MM.1S (cell line): ENCODE measurements at regions not wholly inside any gene's neighbourhood (a gene's known extent, or its start where the extent isn't known, plus 50 kb on each side); places are given as distances from the start of the nearest gene placed in this dataset.

ENCODE experiments used
- DNase-seq: peaks from one replicate; pipeline ENCODE4 v3.0.0-alpha.2; 2015
- H2AFZ ChIP-seq: fragments of 300-600 bp; sonication (generic); 2 replicates; pipeline ENCODE4 v1.6.0; 2016; ENCODE audit warnings: antibody characterized with exemption, low read length
- H3F3A ChIP-seq: fragments of 300-600 bp; sonication (generic); 2 replicates; pipeline ENCODE4 v1.6.1; 2016; ENCODE audit warnings: mild to moderate bottlenecking, antibody characterized with exemption, low read length, moderate library complexity, mixed read lengths; ENCODE audit not compliant: insufficient read depth
- H3K27ac ChIP-seq: fragments of 300-600 bp; sonication (generic); 2 replicates; pipeline ENCODE4 v1.5.1; 2016; ENCODE audit warnings: mild to moderate bottlenecking, low read length
- H3K27me3 ChIP-seq: fragments of 300-600 bp; sonication (generic); replicated peaks from 2 replicates; pipeline ENCODE4 v1.6.0; 2016; ENCODE audit warnings: low read length; ENCODE audit not compliant: insufficient read depth
- H3K36me3 ChIP-seq: fragments of 300-600 bp; sonication (generic); replicated peaks from 2 replicates; pipeline ENCODE4 v1.6.1; 2016; ENCODE audit warnings: mild to moderate bottlenecking, low read length, mixed read lengths; ENCODE audit not compliant: insufficient read depth
- H3K4me1 ChIP-seq: fragments of 300-600 bp; sonication (generic); 2 replicates; pipeline ENCODE4 v1.6.1; 2016; ENCODE audit warnings: low read length, mixed read lengths
- H3K4me2 ChIP-seq: fragments of 300-600 bp; sonication (generic); 2 replicates; pipeline ENCODE4 v1.6.0; 2016; ENCODE audit warnings: low read depth, low read length
- H3K4me3 ChIP-seq: fragments of 300-600 bp; sonication (generic); 2 replicates; pipeline ENCODE4 v1.5.1; 2016; ENCODE audit warnings: low read length, mixed read lengths
- H3K79me2 ChIP-seq: fragments of 300-600 bp; sonication (generic); 2 replicates; pipeline ENCODE4 v1.6.1; 2016; ENCODE audit warnings: mixed run types, low read length, mixed read lengths
- H3K9ac ChIP-seq: fragments of 300-600 bp; sonication (generic); 2 replicates; pipeline ENCODE4 v1.6.1; 2016; ENCODE audit warnings: low read length, mixed read lengths
- H3K9me2 ChIP-seq: fragments of 300-600 bp; sonication (generic); replicated peaks from 2 replicates; pipeline ENCODE4 v1.6.1; 2016; ENCODE audit warnings: mild to moderate bottlenecking, low read length, mixed read lengths; ENCODE audit not compliant: insufficient read depth
- H3K9me3 ChIP-seq: fragments of 300-600 bp; sonication (generic); replicated peaks from 2 replicates; pipeline ENCODE4 v1.6.1; 2016; ENCODE audit warnings: mild to moderate bottlenecking, low read length, mixed read lengths; ENCODE audit not compliant: insufficient read depth
- H4K20me1 ChIP-seq: fragments of 300-600 bp; sonication (generic); 2 replicates; pipeline ENCODE4 v1.6.1; 2016; ENCODE audit warnings: mild to moderate bottlenecking, low read length, moderate library complexity, mixed read lengths; ENCODE audit not compliant: insufficient read depth
- EZH2 ChIP-seq: fragments of 300-600 bp; sonication (generic); optimal IDR thresholded peaks from 2 replicates; pipeline ENCODE3; 2017; ENCODE audit warnings: low read depth, mild to moderate bottlenecking, antibody characterized with exemption, low read length, mixed read lengths
- EZH2phosphoT487 ChIP-seq: fragments of 300-600 bp; sonication (generic); IDR thresholded peaks from 2 replicates; pipeline ENCODE4 v1.6.1; 2018; ENCODE audit warnings: antibody characterized with exemption, low read length
- TF ChIP-seq, protein P1 (sequence below): fragments of 300-600 bp; sonication (generic); IDR thresholded peaks from 2 replicates; pipeline ENCODE4 v1.5.1; 2016; ENCODE audit warnings: antibody characterized with exemption, low read length, mixed read lengths

DNA sequence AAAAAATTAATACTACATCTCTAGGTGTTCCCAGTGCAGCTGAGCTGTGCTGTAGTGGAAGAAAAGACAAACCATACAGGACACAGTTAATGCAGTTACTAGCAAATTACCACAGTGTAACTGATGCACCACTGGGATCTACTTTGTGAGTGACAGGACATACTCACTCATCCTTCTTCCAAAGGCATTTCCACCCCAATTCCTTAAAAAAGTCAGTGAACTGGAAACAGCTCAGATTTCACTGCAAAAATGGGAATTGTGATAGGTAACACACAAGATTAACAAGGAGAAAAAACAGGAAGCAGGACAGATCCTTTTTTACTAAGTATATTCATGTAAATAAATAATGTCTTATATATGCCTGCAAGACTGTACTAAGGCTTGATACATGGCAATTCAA, 109.6 kb downstream of the DMAC1 start:
- Histone ChIP-seq H3K9me3 (no peaks in the 10 kb centered on the region), H3K4me3 (no peak overlapping the region), H3K9me2 (no peaks in the 10 kb centered on the region), H3K27ac (no peak overlapping the region), H3K27me3 (no peaks in the 10 kb centered on the region), H4K20me1 (no peaks in the 10 kb centered on the region), H3K36me3 (no peaks in the 10 kb centered on the region), H2AFZ (no peak overlapping the region), H3F3A (no peaks in the 10 kb centered on the region), H3K79me2 (no peaks in the 10 kb centered on the region), H3K4me2 (no peak overlapping the region), H3K4me1 (no peaks in the 10 kb centered on the region), H3K9ac (no peak overlapping the region)
- no peak for DNase-seq
- TF ChIP-seq EZH2phosphoT487, result no peak
- TF ChIP-seq, protein P1, sequence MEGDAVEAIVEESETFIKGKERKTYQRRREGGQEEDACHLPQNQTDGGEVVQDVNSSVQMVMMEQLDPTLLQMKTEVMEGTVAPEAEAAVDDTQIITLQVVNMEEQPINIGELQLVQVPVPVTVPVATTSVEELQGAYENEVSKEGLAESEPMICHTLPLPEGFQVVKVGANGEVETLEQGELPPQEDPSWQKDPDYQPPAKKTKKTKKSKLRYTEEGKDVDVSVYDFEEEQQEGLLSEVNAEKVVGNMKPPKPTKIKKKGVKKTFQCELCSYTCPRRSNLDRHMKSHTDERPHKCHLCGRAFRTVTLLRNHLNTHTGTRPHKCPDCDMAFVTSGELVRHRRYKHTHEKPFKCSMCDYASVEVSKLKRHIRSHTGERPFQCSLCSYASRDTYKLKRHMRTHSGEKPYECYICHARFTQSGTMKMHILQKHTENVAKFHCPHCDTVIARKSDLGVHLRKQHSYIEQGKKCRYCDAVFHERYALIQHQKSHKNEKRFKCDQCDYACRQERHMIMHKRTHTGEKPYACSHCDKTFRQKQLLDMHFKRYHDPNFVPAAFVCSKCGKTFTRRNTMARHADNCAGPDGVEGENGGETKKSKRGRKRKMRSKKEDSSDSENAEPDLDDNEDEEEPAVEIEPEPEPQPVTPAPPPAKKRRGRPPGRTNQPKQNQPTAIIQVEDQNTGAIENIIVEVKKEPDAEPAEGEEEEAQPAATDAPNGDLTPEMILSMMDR, result no peak
- no peak for TF ChIP-seq EZH2

DNA sequence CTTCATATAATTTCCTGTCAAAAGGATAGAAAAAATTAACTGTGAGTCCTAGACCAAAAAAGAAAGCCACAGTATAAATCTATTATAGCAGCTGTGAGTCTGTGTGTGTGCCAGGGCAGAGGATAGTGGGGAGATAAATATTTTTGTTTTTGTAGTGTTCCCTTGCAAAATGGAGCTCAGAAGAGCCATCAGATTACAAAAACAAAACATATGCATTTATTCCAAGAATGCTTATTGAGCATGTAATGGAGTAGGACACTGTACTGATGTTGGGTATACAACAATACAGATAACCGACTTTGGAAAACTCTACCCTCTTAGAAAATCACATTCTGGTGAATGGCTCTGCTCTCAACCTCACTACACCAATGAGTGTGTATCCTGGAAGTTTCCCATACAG, 111.0 kb downstream of the DMAC1 start:
- DNase-seq, result no peak
- no peak overlapping the region for H3K4me2 ChIP-seq
- TF ChIP-seq EZH2phosphoT487, result no peak

DNA sequence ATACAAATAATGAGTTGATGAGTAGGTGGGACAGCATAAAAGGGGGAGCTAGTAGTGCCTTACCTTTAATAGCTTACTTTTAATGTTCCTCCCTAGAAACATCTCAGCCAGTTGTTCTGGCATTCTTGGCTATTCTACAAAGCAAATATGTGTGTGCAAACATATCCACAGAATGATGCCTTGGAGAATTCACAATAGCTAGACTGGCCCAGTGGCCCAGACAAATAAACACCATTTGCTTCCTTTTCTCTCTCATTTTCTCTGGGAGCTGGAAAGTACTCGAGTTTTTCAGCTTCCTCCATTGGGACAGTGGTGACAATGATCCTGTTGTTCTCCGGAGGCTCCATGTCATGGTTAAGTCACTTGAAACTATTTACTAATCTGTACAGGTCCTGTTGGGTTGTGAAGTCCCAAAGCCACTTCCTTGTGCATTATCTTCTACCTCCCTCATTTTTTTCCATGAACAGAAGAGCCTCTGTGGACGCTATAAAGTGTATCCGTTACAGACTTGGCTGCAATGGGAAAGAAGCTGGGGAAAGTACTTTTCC, 122.9 kb downstream of the DMAC1 start:
- no peaks in the 10 kb centered on the region for H3K9me3 ChIP-seq
- H3K27ac ChIP-seq, result no peak overlapping the region
- no peaks in the 10 kb centered on the region for H4K20me1 ChIP-seq
- H3K4me2 ChIP-seq, result no peak overlapping the region
- no peaks in the 10 kb centered on the region for H3K79me2 ChIP-seq
- H3K4me1 ChIP-seq, result no peaks in the 10 kb centered on the region
- no peak for DNase-seq
- no peak overlapping the region for H3K9ac ChIP-seq
- H3K9me2 ChIP-seq, result no peaks in the 10 kb centered on the region
- no peaks in the 10 kb centered on the region for H3K27me3 ChIP-seq
- H3K36me3 ChIP-seq, result no peaks in the 10 kb centered on the region
- H3K4me3 ChIP-seq, result no peak overlapping the region
- TF ChIP-seq EZH2phosphoT487 (no peak), EZH2 (no peak)
- TF ChIP-seq, protein P1, result no peak
- H2AFZ ChIP-seq, result no peak overlapping the region
- no peaks in the 10 kb centered on the region for H3F3A ChIP-seq

More for the DNA sequence above, 111.0 kb downstream of the DMAC1 start:
- no peaks in the 10 kb centered on the region for H3K9me3 ChIP-seq
- no peak overlapping the region for H3K4me3 ChIP-seq
- H3K4me1 ChIP-seq, result no peaks in the 10 kb centered on the region
- no peaks in the 10 kb centered on the region for H3F3A ChIP-seq
- no peak overlapping the region for H2AFZ ChIP-seq
- H3K27ac ChIP-seq, result no peak overlapping the region
- no peaks in the 10 kb centered on the region for H3K27me3 ChIP-seq
- no peak overlapping the region for H3K9ac ChIP-seq
- H3K9me2 ChIP-seq, result no peaks in the 10 kb centered on the region
- H3K79me2 ChIP-seq, result no peaks in the 10 kb centered on the region
- no peaks in the 10 kb centered on the region for H3K36me3 ChIP-seq
- no peaks in the 10 kb centered on the region for H4K20me1 ChIP-seq

DNA sequence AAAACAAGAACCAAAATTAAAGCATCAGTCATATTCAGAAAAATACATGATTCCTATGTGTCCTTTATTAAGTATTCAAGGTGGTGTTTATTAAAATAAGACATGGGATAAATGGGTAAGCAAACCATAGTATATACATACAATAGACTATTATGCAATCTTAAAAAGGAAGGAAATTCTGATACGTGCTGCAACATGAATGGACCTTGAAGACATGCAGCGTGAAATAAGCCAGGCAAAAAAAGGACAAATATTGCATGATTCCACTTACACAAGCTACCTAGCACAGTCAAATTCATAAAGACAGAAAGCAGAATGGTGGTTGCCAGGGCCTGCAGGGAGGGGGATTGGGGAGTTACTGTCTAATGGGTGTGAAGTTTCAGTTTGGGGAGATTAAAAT, 127.7 kb downstream of the DMAC1 start:
- no peaks in the 10 kb centered on the region for H4K20me1 ChIP-seq
- no peak overlapping the region for H3K27ac ChIP-seq
- no peaks in the 10 kb centered on the region for H3K9me3 ChIP-seq
- H3K79me2 ChIP-seq, result no peaks in the 10 kb centered on the region
- H3F3A ChIP-seq, result no peaks in the 10 kb centered on the region
- H3K4me1 ChIP-seq, result no peaks in the 10 kb centered on the region
- no peaks in the 10 kb centered on the region for H3K27me3 ChIP-seq
- TF ChIP-seq, protein P1, result no peak
- TF ChIP-seq EZH2 (no peak), EZH2phosphoT487 (no peak)
- no peaks in the 10 kb centered on the region for H3K36me3 ChIP-seq
- no peak overlapping the region for H2AFZ ChIP-seq
- no peak for DNase-seq
- H3K9me2 ChIP-seq, result no peaks in the 10 kb centered on the region
- H3K4me3 ChIP-seq, result no peak overlapping the region
- H3K4me2 ChIP-seq, result no peak overlapping the region
- no peak overlapping the region for H3K9ac ChIP-seq
